H9 (cell line): ENCODE measurements at regions not wholly inside any gene's neighbourhood (a gene's known extent, or its start where the extent isn't known, plus 50 kb on each side); places are given as distances from the start of the nearest gene placed in this dataset.
A peak's percentile ranks its signal among the peaks of the same experiment; 100 is the strongest.
"Not testable (repeated sequence)": the region's sequence is repeated elsewhere in the genome, so short reads cannot be mapped to it uniquely, and the experiment has no call there.

ENCODE experiments used
- DNase-seq: peaks from one replicate; pipeline ENCODE4 v3.0.0-alpha.2; 2017
- H2AFZ ChIP-seq: one replicate; pipeline ENCODE4 v1.6.1; 2013; ENCODE audit warnings: mild to moderate bottlenecking, low read length, control low read depth, moderate library complexity
- H2AK5ac ChIP-seq: 2 replicates; pipeline ENCODE4 v1.6.1; 2013; ENCODE audit warnings: low read length, control low read depth, mixed read lengths; ENCODE audit not compliant: insufficient read length
- H2BK120ac ChIP-seq: one replicate; pipeline ENCODE4 v1.6.1; 2013; ENCODE audit warnings: low read depth, mild to moderate bottlenecking, low read length, control low read depth, inconsistent platforms; ENCODE audit not compliant: poor library complexity, severe bottlenecking
- H2BK12ac ChIP-seq: 2 replicates; pipeline ENCODE4 v1.6.1; 2013; ENCODE audit warnings: low read length, control low read depth, mixed read lengths, low read depth; ENCODE audit not compliant: insufficient read length
- H2BK15ac ChIP-seq: 2 replicates; pipeline ENCODE4 v1.6.1; 2013; ENCODE audit warnings: low read depth, low read length, control low read depth
- H2BK20ac ChIP-seq: one replicate; pipeline ENCODE4 v1.6.1; 2013; ENCODE audit warnings: low read depth, mild to moderate bottlenecking, low read length, control low read depth, inconsistent platforms; ENCODE audit not compliant: poor library complexity, severe bottlenecking
- H2BK5ac ChIP-seq: 2 replicates; pipeline ENCODE4 v1.6.1; 2013; ENCODE audit warnings: low read length, control low read depth, mixed read lengths; ENCODE audit not compliant: insufficient read length
- H3K14ac ChIP-seq: 2 replicates; pipeline ENCODE4 v1.6.1; 2013; ENCODE audit warnings: low read length, control low read depth; ENCODE audit not compliant: insufficient read depth
- H3K18ac ChIP-seq: 2 replicates; pipeline ENCODE4 v1.6.1; 2013; ENCODE audit warnings: low read depth, mild to moderate bottlenecking, mixed read lengths, low read length, control low read depth; ENCODE audit not compliant: insufficient read length
- H3K23ac ChIP-seq: 2 replicates; pipeline ENCODE4 v1.6.1; 2013; ENCODE audit warnings: low read length, control low read depth, mixed read lengths, low read depth; ENCODE audit not compliant: insufficient read length
- H3K23me2 ChIP-seq: 2 replicates; pipeline ENCODE4 v1.6.1; 2013; ENCODE audit warnings: low read depth, mild to moderate bottlenecking, mixed read lengths, low read length, control low read depth; ENCODE audit not compliant: insufficient read length, poor library complexity, severe bottlenecking
- H3K27ac ChIP-seq: 2 replicates; pipeline ENCODE4 v1.5.1; 2013; ENCODE audit warnings: low read length, control low read depth, mixed read lengths, low read depth; ENCODE audit not compliant: insufficient read length
- H3K27me3 ChIP-seq: 2 replicates; pipeline ENCODE4 v1.6.1; 2013; ENCODE audit warnings: low read length, control low read depth, inconsistent platforms; ENCODE audit not compliant: insufficient read depth
- H3K4ac ChIP-seq: 2 replicates; pipeline ENCODE4 v1.6.1; 2013; ENCODE audit warnings: low read depth, mild to moderate bottlenecking, control low read depth, inconsistent platforms, low read length, moderate library complexity
- H3K4me1 ChIP-seq: 2 replicates; pipeline ENCODE4 v1.6.1; 2013; ENCODE audit warnings: low read length, control low read depth, inconsistent platforms; ENCODE audit not compliant: insufficient read depth
- H3K4me2 ChIP-seq: 2 replicates; pipeline ENCODE4 v1.6.1; 2013; ENCODE audit warnings: low read length, control low read depth, mixed read lengths; ENCODE audit not compliant: insufficient read length, insufficient read depth
- H3K56ac ChIP-seq: 2 replicates; pipeline ENCODE4 v1.6.1; 2013; ENCODE audit warnings: low read depth, mild to moderate bottlenecking, mixed read lengths, low read length, control low read depth; ENCODE audit not compliant: insufficient read length
- H3K79me1 ChIP-seq: 2 replicates; pipeline ENCODE4 v1.6.1; 2013; ENCODE audit warnings: low read depth, mild to moderate bottlenecking, moderate library complexity, low read length, control low read depth, inconsistent platforms; ENCODE audit not compliant: insufficient read depth, poor library complexity, severe bottlenecking
- H3K79me2 ChIP-seq: 2 replicates; pipeline ENCODE4 v1.6.1; 2013; ENCODE audit warnings: low read length, control low read depth, inconsistent platforms; ENCODE audit not compliant: insufficient read depth
- H3K9ac ChIP-seq: 2 replicates; pipeline ENCODE4 v1.6.1; 2013; ENCODE audit warnings: low read length, control low read depth, mixed read lengths; ENCODE audit not compliant: insufficient read length; ENCODE audit errors: extremely low read depth
- H3K9me3 ChIP-seq: one replicate; pipeline ENCODE4 v1.6.1; 2013; ENCODE audit warnings: low read depth, low read length, inconsistent platforms; ENCODE audit not compliant: control insufficient read depth
- H3T11ph ChIP-seq: one replicate; pipeline ENCODE4 v1.6.1; 2013; ENCODE audit warnings: mild to moderate bottlenecking, low read length, control low read depth, inconsistent platforms
- H4K20me1 ChIP-seq: one replicate; pipeline ENCODE4 v1.6.1; 2013; ENCODE audit not compliant: control insufficient read depth, insufficient read length, insufficient read depth
- H4K5ac ChIP-seq: 2 replicates; pipeline ENCODE4 v1.6.1; 2013; ENCODE audit warnings: low read depth, mild to moderate bottlenecking, mixed read lengths, low read length, control low read depth; ENCODE audit not compliant: insufficient read length
- H4K8ac ChIP-seq: replicated peaks from 2 replicates; pipeline ENCODE4 v1.6.1; 2013; ENCODE audit warnings: low read length, control low read depth, mixed read lengths, low read depth; ENCODE audit not compliant: insufficient read length
- H4K91ac ChIP-seq: 2 replicates; pipeline ENCODE4 v1.6.1; 2013; ENCODE audit warnings: low read depth, mild to moderate bottlenecking, moderate library complexity, mixed read lengths, low read length, control low read depth; ENCODE audit not compliant: insufficient read length
- H3K27ac Mint-ChIP-seq, 3 experiments: 2 replicates in 2 of 3; 3 replicates in 1 of 3; pipeline ENCODE4 v1.8.0; 2020 to 2021; ENCODE audit warnings: mixed read lengths in 3 of 3, mild to moderate bottlenecking in 1 of 3, moderate library complexity in 1 of 3
- H3K27me3 Mint-ChIP-seq: 2 replicates; pipeline ENCODE4 v1.8.0; 2021; ENCODE audit warnings: low read depth, mild to moderate bottlenecking, moderate library complexity, mixed read lengths
- H3K36me3 Mint-ChIP-seq, 3 experiments: 2 replicates in 2 of 3; 3 replicates in 1 of 3; pipeline ENCODE4 v1.8.0; 2020 to 2021; ENCODE audit warnings: low read depth in 3 of 3, mixed read lengths in 3 of 3; ENCODE audit not compliant: insufficient read depth in 1 of 3
- H3K4me1 Mint-ChIP-seq, 2 experiments: 2 replicates each; pipeline ENCODE4 v1.8.0; 2020; ENCODE audit warnings: mixed read lengths in 2 of 2
- H3K4me3 Mint-ChIP-seq, 2 experiments: 2 replicates in 1 of 2; 3 replicates in 1 of 2; pipeline ENCODE4 v1.8.0; 2020 to 2021; ENCODE audit warnings: mild to moderate bottlenecking in 2 of 2, mixed read lengths in 2 of 2, moderate library complexity in 1 of 2
- H3K9me3 Mint-ChIP-seq, 2 experiments: 2 replicates in 1 of 2; 3 replicates in 1 of 2; pipeline ENCODE4 v1.8.0; 2020; ENCODE audit warnings: mild to moderate bottlenecking in 2 of 2, mixed read lengths in 2 of 2, moderate library complexity in 1 of 2
- CTCF ChIP-seq: fragments of 200-600 bp; sonication (generic); conservative IDR thresholded peaks from 3 replicates; pipeline ENCODE4 v1.8.0; 2021; ENCODE audit warnings: antibody characterized with exemption, mild to moderate bottlenecking
- WGBS: extraction: QIAGEN DNeasy Blood & Tissue Kit; methylation state at CpG from one replicate; pipeline ENCODE4 v1.1.7; 2013; ENCODE audit warnings: missing lambda C conversion rate, low lambda C conversion rate, mixed read lengths; ENCODE audit not compliant: insufficient read length; ENCODE audit errors: extremely low coverage; 5-methylcytosine and 5-hydroxymethylcytosine counted together

GRCh38 chr16:29230006-29230668 lies 176.4 kb downstream of the NPIPB11 start:
- not testable (repeated sequence) for H4K8ac ChIP-seq, H2BK15ac ChIP-seq, H3K18ac ChIP-seq, H3K27ac ChIP-seq, H2BK12ac ChIP-seq, H3K9ac ChIP-seq, H3T11ph ChIP-seq, H4K91ac ChIP-seq, H3K4ac ChIP-seq, H3K27ac Mint-ChIP-seq, H3K23me2 ChIP-seq, H2AFZ ChIP-seq, H3K4me2 ChIP-seq, H3K9me3 ChIP-seq, H3K79me1 ChIP-seq, H2BK120ac ChIP-seq, H3K56ac ChIP-seq, H2BK5ac ChIP-seq, H4K5ac ChIP-seq, H3K27me3 ChIP-seq, H3K27me3 Mint-ChIP-seq, H3K36me3 Mint-ChIP-seq, H3K4me3 Mint-ChIP-seq, H4K20me1 ChIP-seq, H3K4me1 ChIP-seq, H3K79me2 ChIP-seq, H2AK5ac ChIP-seq, H3K23ac ChIP-seq, H2BK20ac ChIP-seq, DNase-seq, H3K14ac ChIP-seq
- TF ChIP-seq CTCF = peak; percentile 16; the same call in 1 of the 3 replicates
- no CpG with 5 or more reads among the region's 21 CpGs for WGBS
- Mint-ChIP-seq H3K9me3 (peaks cover 4 to 11% of the 10 kb centered on the region in 2 experiments; a peak in 4 of 5 replicates), H3K4me1 (peaks cover 2 to 13% of the 10 kb centered on the region in 2 experiments; a peak in 3 of 4 replicates)

GRCh38 chr16:29229616-29230005 lies 176.9 kb downstream of the NPIPB11 start:
- not testable (repeated sequence) for H3K27ac ChIP-seq, H3K79me2 ChIP-seq, H3K27me3 Mint-ChIP-seq, H2BK20ac ChIP-seq, H3K4ac ChIP-seq, H4K5ac ChIP-seq, H3K79me1 ChIP-seq, H3K9me3 ChIP-seq, H3T11ph ChIP-seq, H3K27me3 ChIP-seq, H2AK5ac ChIP-seq, H3K9ac ChIP-seq, H3K4me3 Mint-ChIP-seq, H4K20me1 ChIP-seq, H3K56ac ChIP-seq, H3K23ac ChIP-seq, H3K27ac Mint-ChIP-seq, H2BK120ac ChIP-seq, H3K14ac ChIP-seq, H2AFZ ChIP-seq, H4K91ac ChIP-seq, H3K36me3 Mint-ChIP-seq, H3K18ac ChIP-seq, DNase-seq, H2BK15ac ChIP-seq, H2BK12ac ChIP-seq, H3K4me1 ChIP-seq, H4K8ac ChIP-seq, H2BK5ac ChIP-seq, H3K23me2 ChIP-seq, H3K4me2 ChIP-seq
- Mint-ChIP-seq H3K9me3 (peaks cover 4 to 11% of the 10 kb centered on the region in 2 experiments; a peak in 4 of 5 replicates), H3K4me1 (peaks cover 2 to 13% of the 10 kb centered on the region in 2 experiments; a peak in 3 of 4 replicates)
- no CpG with 5 or more reads among the region's 8 CpGs for WGBS
